Stimulated activated CD4-positive, alpha-beta T cell treated with anti-CD3 and anti-CD28 coated beads, Interleukin-4, amount 100 ng/mL, for 48 hours (primary cell): ENCODE measurements at regions not wholly inside any gene's neighbourhood (a gene's known extent, or its start where the extent isn't known, plus 50 kb on each side); places are given as distances from the start of the nearest gene placed in this dataset.

ENCODE experiments used
- DNase-seq, 2 donors: peaks; one replicate each; pipeline ENCODE4 v3.0.0-alpha.2; 2020; ENCODE audit warnings: low read depth in 2 of 2

- DNase-seq, result no peak
Measured at GRCh38 chr11:112811783-112812182, 149.4 kb upstream of the NCAM1 start.

GRCh38 chr11:112812729-112813128, 148.5 kb upstream of the NCAM1 start:
- DNase-seq, result no peak

- DNase-seq, result no peak
Measured at GRCh38 chr11:112814168-112814567, 147.1 kb upstream of the NCAM1 start.

GRCh38 chr11:112817376-112817775, 143.8 kb upstream of the NCAM1 start:
- DNase-seq, result no peak

- no peak for DNase-seq
Measured at GRCh38 chr11:112822478-112823274, 138.5 kb upstream of the NCAM1 start.

- no peak for DNase-seq
Measured at GRCh38 chr11:112826026-112826425, 135.2 kb upstream of the NCAM1 start.

GRCh38 chr11:112826788-112827187, 134.4 kb upstream of the NCAM1 start:
- no peak for DNase-seq

- no peak for DNase-seq
Measured at GRCh38 chr11:112828421-112828820, 132.8 kb upstream of the NCAM1 start.

GRCh38 chr11:112829971-112830654, 131.1 kb upstream of the NCAM1 start:
- no peak for DNase-seq

- DNase-seq, result no peak
Measured at GRCh38 chr11:112831041-112831440, 130.2 kb upstream of the NCAM1 start.

GRCh38 chr11:112831969-112832766, 129.1 kb upstream of the NCAM1 start:
- no peak for DNase-seq

GRCh38 chr11:112834277-112834755, 126.9 kb upstream of the NCAM1 start:
- no peak for DNase-seq

- no peak for DNase-seq
Measured at GRCh38 chr11:112835591-112836255, 125.5 kb upstream of the NCAM1 start.

GRCh38 chr11:112836256-112836602, 125.0 kb upstream of the NCAM1 start:
- no peak for DNase-seq

- no peak for DNase-seq
Measured at GRCh38 chr11:112837162-112837826, 123.9 kb upstream of the NCAM1 start.

GRCh38 chr11:112839051-112839450, 122.2 kb upstream of the NCAM1 start:
- DNase-seq, result no peak

- DNase-seq, result no peak
Measured at GRCh38 chr11:112841729-112842128, 119.5 kb upstream of the NCAM1 start.

GRCh38 chr11:112842151-112842550, 119.1 kb upstream of the NCAM1 start:
- DNase-seq, result no peak

- DNase-seq, result no peak
Measured at GRCh38 chr11:112844517-112844916, 116.7 kb upstream of the NCAM1 start.

- no peak for DNase-seq
Measured at GRCh38 chr11:112847568-112847967, 113.7 kb upstream of the NCAM1 start.

GRCh38 chr11:112852143-112852866, 108.9 kb upstream of the NCAM1 start:
- no peak for DNase-seq
